ENCODE measurements at regions not wholly inside any gene's neighbourhood (a gene's known extent, or its start where the extent isn't known, plus 50 kb on each side); places are given as distances from the start of the nearest gene placed in this dataset.
"Not testable (repeated sequence)": the region's sequence is repeated elsewhere in the genome, so short reads cannot be mapped to it uniquely, and the experiment has no call there.

GRCh38 chr9:24672336-24672735 is 126.6 kb upstream of the IZUMO3 start:
- in situ Hi-C loops (cut with HindIII; ENCODE audit: low sequenced_read_pairs), result no loop called here
- no peak for DNase-seq (ENCODE audit: low read depth)
- H3K4me3 ChIP-seq (ENCODE audit: low read depth, low read length), result no peak overlapping the region
- no peak for TF ChIP-seq CTCF (IDR thresholded peaks at IDR 0.05; ENCODE audit: low read depth, low read length, missing control alignments)

GRCh38 chr9:24657387-24657786 is 111.7 kb upstream of the IZUMO3 start:
- in situ Hi-C loops (cut with HindIII; ENCODE audit: low sequenced_read_pairs), result no loop called here
- TF ChIP-seq CTCF (IDR thresholded peaks at IDR 0.05; ENCODE audit: low read depth, low read length, missing control alignments), result no peak
- no peak for DNase-seq (ENCODE audit: low read depth)
- no peak overlapping the region for H3K4me3 ChIP-seq (ENCODE audit: low read depth, low read length)

GRCh38 chr9:24652181-24652580 is 106.5 kb upstream of the IZUMO3 start:
- no peak for TF ChIP-seq CTCF (IDR thresholded peaks at IDR 0.05; ENCODE audit: low read depth, low read length, missing control alignments)
- DNase-seq (ENCODE audit: low read depth), result no peak
- no peak overlapping the region for H3K4me3 ChIP-seq (ENCODE audit: low read depth, low read length)
- in situ Hi-C loops (cut with HindIII; ENCODE audit: low sequenced_read_pairs), result no loop called here

GRCh38 chr9:24628809-24629208 is 83.1 kb upstream of the IZUMO3 start:
- in situ Hi-C loops (cut with HindIII; ENCODE audit: low sequenced_read_pairs); H3K4me3 ChIP-seq (ENCODE audit: low read depth, low read length); DNase-seq (ENCODE audit: low read depth): not testable (repeated sequence)

GRCh38 chr9:24625097-24625496 is 79.4 kb upstream of the IZUMO3 start:
- in situ Hi-C loops (cut with HindIII; ENCODE audit: low sequenced_read_pairs), result no loop called here
- no peak for DNase-seq (ENCODE audit: low read depth)
- TF ChIP-seq CTCF (IDR thresholded peaks at IDR 0.05; ENCODE audit: low read depth, low read length, missing control alignments), result no peak
- no peak overlapping the region for H3K4me3 ChIP-seq (ENCODE audit: low read depth, low read length)

GRCh38 chr9:24624481-24624880 is 78.8 kb upstream of the IZUMO3 start:
- DNase-seq (ENCODE audit: low read depth), result no peak
- in situ Hi-C loops (cut with HindIII; ENCODE audit: low sequenced_read_pairs), result no loop called here
- no peak for TF ChIP-seq CTCF (IDR thresholded peaks at IDR 0.05; ENCODE audit: low read depth, low read length, missing control alignments)
- no peak overlapping the region for H3K4me3 ChIP-seq (ENCODE audit: low read depth, low read length)

GRCh38 chr9:24620741-24621140 is 75.0 kb upstream of the IZUMO3 start:
- H3K4me3 ChIP-seq (ENCODE audit: low read depth, low read length), result no peak overlapping the region
- no peak for DNase-seq (ENCODE audit: low read depth)
- in situ Hi-C loops (cut with HindIII; ENCODE audit: low sequenced_read_pairs), result no loop called here
- TF ChIP-seq CTCF (IDR thresholded peaks at IDR 0.05; ENCODE audit: low read depth, low read length, missing control alignments), result no peak

Data from astrocyte of the cerebellum (primary cell).